Right ventricle myocardium inferior (tissue), 1 donor: ENCODE measurements at regions not wholly inside any gene's neighbourhood (a gene's known extent, or its start where the extent isn't known, plus 50 kb on each side); places are given as distances from the start of the nearest gene placed in this dataset.
"Not testable (repeated sequence)": the region's sequence is repeated elsewhere in the genome, so short reads cannot be mapped to it uniquely, and the experiment has no call there.

Experiments
- ATAC-seq: fragments of 200-7000 bp; cut with Tn5 transposase; one replicate; pipeline ENCODE4 v1.9.1; 2020; ENCODE audit warnings: mild to moderate bottlenecking, moderate library complexity
- DNase-seq: peaks from one replicate; pipeline ENCODE4 v3.0.0; 2021; ENCODE audit errors: missing footprints
- intact Hi-C: fragments of 100-400 bp; cut with DNase I; formaldehyde crosslinking; loops from one replicate; pipeline ENCODE4 v1.11.0; 2022
- donor health status: DM: no; HTN: yes; CAD: no; lungs with severe emphysema.

- ATAC-seq, result no peak
- intact Hi-C loops, result no loop called here
Measured at GRCh38 chr3:137647179-137647578, 116.9 kb upstream of the SOX14 start.

GRCh38 chr3:137669519-137670060 is 94.5 kb upstream of the SOX14 start:
- DNase-seq (no peak), ATAC-seq (no peak)
- intact Hi-C loops, result no loop called here

More at GRCh38 chr3:137647179-137647578, 116.9 kb upstream of the SOX14 start:
- no peak for DNase-seq

GRCh38 chr3:137687181-137687879 is 76.8 kb upstream of the SOX14 start:
- DNase-seq (no peak), ATAC-seq (no peak)
- intact Hi-C loops, result no loop called here

GRCh38 chr3:137692803-137693431 is 71.2 kb upstream of the SOX14 start:
- ATAC-seq (no peak), DNase-seq (no peak)
- intact Hi-C loops, result no loop called here

- intact Hi-C loops, result no loop called here
- ATAC-seq (no peak), DNase-seq (no peak)
Measured at GRCh38 chr3:137693791-137694190, 70.3 kb upstream of the SOX14 start.

- DNase-seq (no peak), ATAC-seq (no peak)
- intact Hi-C loops, result no loop called here
Measured at GRCh38 chr3:137694836-137695235, 69.3 kb upstream of the SOX14 start.

- intact Hi-C loops, result no loop called here
- no peak for ATAC-seq
- DNase-seq, result no peak
Measured at GRCh38 chr3:137695351-137695750, 68.8 kb upstream of the SOX14 start.

- DNase-seq, result no peak
- no peak for ATAC-seq
- intact Hi-C loops, result no loop called here
Measured at GRCh38 chr3:137709011-137709601, 55.0 kb upstream of the SOX14 start.

- DNase-seq, ATAC-seq, intact Hi-C loops: not testable (repeated sequence)
Measured at GRCh38 chr3:137713965-137714364, 50.1 kb upstream of the SOX14 start.
